HG03432 (cell line): ENCODE measurements at regions not wholly inside any gene's neighbourhood (a gene's known extent, or its start where the extent isn't known, plus 50 kb on each side); places are given as distances from the start of the nearest gene placed in this dataset.

ENCODE experiments used
- ATAC-seq: cut with Tn5 transposase; IDR thresholded peaks from one replicate; pipeline ENCODE4 v1.9.1; 2021; ENCODE audit warnings: mild to moderate bottlenecking, moderate library complexity; ENCODE audit not compliant: unreplicated experiment

GRCh38 chr5:3201941-3202340 is 393.7 kb upstream of the IRX1 start:
- no peak for ATAC-seq

- ATAC-seq, result no peak
Measured at GRCh38 chr5:3201121-3201520, 394.5 kb upstream of the IRX1 start.

GRCh38 chr5:3199962-3200755 is 395.5 kb upstream of the IRX1 start:
- no peak for ATAC-seq

- ATAC-seq, result no peak
Measured at GRCh38 chr5:3198074-3198449, 397.6 kb upstream of the IRX1 start.

GRCh38 chr5:3197304-3198073 is 398.1 kb upstream of the IRX1 start:
- no peak for ATAC-seq

GRCh38 chr5:3195994-3196393 is 399.6 kb upstream of the IRX1 start:
- ATAC-seq, result no peak

GRCh38 chr5:3194684-3195083 is 400.9 kb upstream of the IRX1 start:
- ATAC-seq, result no peak

GRCh38 chr5:3194271-3194670 is 401.4 kb upstream of the IRX1 start:
- no peak for ATAC-seq

GRCh38 chr5:3191585-3191984 is 404.0 kb upstream of the IRX1 start:
- no peak for ATAC-seq

GRCh38 chr5:3190930-3191329 is 404.7 kb upstream of the IRX1 start:
- no peak for ATAC-seq

- no peak for ATAC-seq
Measured at GRCh38 chr5:3190433-3190832, 405.2 kb upstream of the IRX1 start.

- ATAC-seq, result no peak
Measured at GRCh38 chr5:3187771-3188425, 407.7 kb upstream of the IRX1 start.

GRCh38 chr5:3186736-3187405 is 408.8 kb upstream of the IRX1 start:
- no peak for ATAC-seq

GRCh38 chr5:3186156-3186555 is 409.5 kb upstream of the IRX1 start:
- no peak for ATAC-seq

- no peak for ATAC-seq
Measured at GRCh38 chr5:3185488-3185887, 410.1 kb upstream of the IRX1 start.

GRCh38 chr5:3182133-3182876 is 413.3 kb upstream of the IRX1 start:
- no peak for ATAC-seq

GRCh38 chr5:3181671-3182070 is 414.0 kb upstream of the IRX1 start:
- no peak for ATAC-seq

- ATAC-seq, result no peak
Measured at GRCh38 chr5:3180636-3181035, 415.0 kb upstream of the IRX1 start.

- no peak for ATAC-seq
Measured at GRCh38 chr5:3179220-3179619, 416.4 kb upstream of the IRX1 start.

GRCh38 chr5:3177338-3177737 is 418.3 kb upstream of the IRX1 start:
- no peak for ATAC-seq

GRCh38 chr5:3175416-3175815 is 420.2 kb upstream of the IRX1 start:
- ATAC-seq, result no peak
